H1 (cell line): ENCODE measurements at regions not wholly inside any gene's neighbourhood (a gene's known extent, or its start where the extent isn't known, plus 50 kb on each side); places are given as distances from the start of the nearest gene placed in this dataset.
A peak's percentile ranks its signal among the peaks of the same experiment; 100 is the strongest.

Experiments used
- CTCF ChIA-PET: fragments of 300-600 bp; sonication (Branson Sonifier 250); formaldehyde crosslinking; loops from one replicate; lab custom pipeline; 2021; ENCODE audit not compliant: partially characterized antibody; lab: Charles Lee
- POLR2A ChIA-PET: fragments of 300-600 bp; sonication (Branson Sonifier 250); formaldehyde crosslinking; loops from one replicate; lab custom pipeline; 2021; ENCODE audit warnings: inconsistent platforms; ENCODE audit not compliant: partially characterized antibody; lab: Charles Lee
- DNase-seq, 2 experiments: peaks; one replicate each; pipeline versions ENCODE4 v3.0.0 to v3.0.0-alpha.2; 2010 to 2022; ENCODE audit warnings: low spot score in 2 of 2, low read depth in 1 of 2, mixed read lengths in 1 of 2
- FAIRE-seq: peaks from 2 replicates; lab custom pipeline; 2011; peaks lifted over from hg19 to GRCh38; lab: Jason Lieb, UNC
- H2AFZ ChIP-seq: 2 replicates; pipeline ENCODE4 v1.8.1; 2012; ENCODE audit warnings: low read length, inconsistent platforms
- H2AK5ac ChIP-seq: 2 replicates; pipeline ENCODE4 v1.6.1; 2013; ENCODE audit warnings: low read depth, low read length
- H2BK120ac ChIP-seq: replicated peaks from 2 replicates; pipeline ENCODE3; 2013; ENCODE audit warnings: low read depth, low read length, inconsistent platforms
- H2BK12ac ChIP-seq: 2 replicates; pipeline ENCODE4 v1.6.1; 2013; ENCODE audit warnings: low read depth, low read length
- H2BK15ac ChIP-seq: 2 replicates; pipeline ENCODE4 v1.6.1; 2013; ENCODE audit warnings: low read length
- H2BK20ac ChIP-seq: 2 replicates; pipeline ENCODE4 v1.6.1; 2013; ENCODE audit warnings: low read length
- H2BK5ac ChIP-seq: 2 replicates; pipeline ENCODE4 v1.6.1; 2013; ENCODE audit warnings: low read depth, low read length
- H3K14ac ChIP-seq: 2 replicates; pipeline ENCODE4 v1.6.1; 2013; ENCODE audit warnings: inconsistent platforms; ENCODE audit not compliant: insufficient read length
- H3K18ac ChIP-seq: 2 replicates; pipeline ENCODE4 v1.6.1; 2013; ENCODE audit warnings: low read length; ENCODE audit errors: extremely low read depth
- H3K23ac ChIP-seq: 2 replicates; pipeline ENCODE4 v1.6.1; 2013; ENCODE audit warnings: inconsistent platforms; ENCODE audit not compliant: insufficient read length
- H3K23me2 ChIP-seq: 2 replicates; pipeline ENCODE4 v1.6.1; 2013; ENCODE audit warnings: low read depth, low read length
- H3K27ac ChIP-seq: 2 replicates; pipeline ENCODE4 v1.6.1; 2011; ENCODE audit warnings: low read depth, low read length, inconsistent platforms
- H3K27me3 ChIP-seq, 4 experiments: replicated peaks in 1 of 4; 1 replicate in 1 of 4; 2 replicates in 3 of 4; pipeline versions ENCODE4 v1.6.1 to v1.8.1; 2011 to 2013; ENCODE audit warnings: low read length in 3 of 4, mild to moderate bottlenecking in 3 of 4, inconsistent platforms in 2 of 4, mixed read lengths in 2 of 4, moderate library complexity in 1 of 4; ENCODE audit not compliant: control insufficient read depth in 3 of 4, insufficient read depth in 3 of 4; ENCODE audit errors: extremely low read depth in 1 of 4
- H3K36me3 ChIP-seq, 4 experiments: 2 replicates each; pipeline versions ENCODE4 v1.6.1 to v1.8.1; 2011 to 2013; ENCODE audit warnings: mild to moderate bottlenecking in 4 of 4, low read length in 3 of 4, moderate library complexity in 2 of 4, control low read depth in 1 of 4, inconsistent platforms in 1 of 4; ENCODE audit not compliant: insufficient read depth in 4 of 4, control insufficient read depth in 2 of 4
- H3K4ac ChIP-seq: replicated peaks from 2 replicates; pipeline ENCODE3; 2013; ENCODE audit warnings: low read length, low read depth, mixed read lengths, inconsistent platforms; ENCODE audit not compliant: insufficient read length
- H3K4me1 ChIP-seq, 4 experiments: replicated peaks in 1 of 4; 1 replicate in 1 of 4; 2 replicates in 3 of 4; pipeline versions ENCODE4 v1.6.1 to v1.8.1; 2011 to 2013; ENCODE audit warnings: low read length in 3 of 4, inconsistent platforms in 2 of 4, mixed read lengths in 1 of 4; ENCODE audit not compliant: insufficient read depth in 4 of 4, control insufficient read depth in 3 of 4
- H3K4me2 ChIP-seq, 2 experiments: 2 replicates each; pipeline versions ENCODE4 v1.6.1 to v1.8.1; 2011 to 2013; ENCODE audit warnings: low read depth in 2 of 2, low read length in 2 of 2, control low read depth in 1 of 2, inconsistent platforms in 1 of 2, mild to moderate bottlenecking in 1 of 2; ENCODE audit not compliant: insufficient read depth in 1 of 2
- H3K4me3 ChIP-seq, 4 experiments: fragments of 200-600, 300-600 bp in 1 of 4; sonication (generic), shearing (Covaris generic), sonication (Bioruptor Twin) in 1 of 4; 2 replicates each; pipeline versions ENCODE4 v1.5.1 to v1.8.1; 2011 to 2016; ENCODE audit warnings: low read length in 4 of 4, low read depth in 3 of 4, control low read depth in 2 of 4, inconsistent platforms in 2 of 4, mild to moderate bottlenecking in 2 of 4, mixed read lengths in 1 of 4, moderate library complexity in 1 of 4; ENCODE audit not compliant: insufficient read depth in 2 of 4; ENCODE audit errors: extremely low read depth in 1 of 4
- H3K56ac ChIP-seq: replicated peaks from 2 replicates; pipeline ENCODE3; 2013; ENCODE audit warnings: low read depth, mild to moderate bottlenecking, mixed read lengths, low read length, inconsistent platforms; ENCODE audit not compliant: insufficient read length
- H3K79me1 ChIP-seq: 2 replicates; pipeline ENCODE4 v1.6.1; 2013; ENCODE audit warnings: low read depth, low read length, control low read depth
- H3K79me2 ChIP-seq, 2 experiments: 2 replicates each; pipeline versions ENCODE4 v1.6.1 to v1.8.1; 2012 to 2013; ENCODE audit warnings: low read length in 2 of 2, mild to moderate bottlenecking in 2 of 2, inconsistent platforms in 1 of 2; ENCODE audit not compliant: insufficient read depth in 2 of 2, control insufficient read depth in 1 of 2
- H3K9ac ChIP-seq, 4 experiments: replicated peaks in 1 of 4; 1 replicate in 1 of 4; 2 replicates in 3 of 4; pipeline versions ENCODE4 v1.6.1 to v1.8.1; 2011 to 2013; ENCODE audit warnings: low read depth in 3 of 4, low read length in 3 of 4, control low read depth in 2 of 4, mild to moderate bottlenecking in 2 of 4, moderate library complexity in 2 of 4, inconsistent platforms in 1 of 4; ENCODE audit errors: extremely low read depth in 1 of 4
- H3K9me3 ChIP-seq, 2 experiments: 2 replicates each; pipeline versions ENCODE4 v1.6.1 to v1.8.1; 2012 to 2013; ENCODE audit warnings: mild to moderate bottlenecking in 2 of 2, moderate library complexity in 2 of 2, control low read depth in 1 of 2, inconsistent platforms in 1 of 2, low read depth in 1 of 2, low read length in 1 of 2, mixed read lengths in 1 of 2; ENCODE audit not compliant: insufficient read depth in 2 of 2
- H4K20me1 ChIP-seq, 2 experiments: replicated peaks in 1 of 2; 2 replicates each; pipeline versions ENCODE3 to v1.8.1; 2011 to 2013; ENCODE audit warnings: inconsistent platforms in 2 of 2, low read length in 2 of 2, mild to moderate bottlenecking in 1 of 2; ENCODE audit not compliant: insufficient read depth in 2 of 2, control insufficient read depth in 1 of 2
- H4K5ac ChIP-seq: 2 replicates; pipeline ENCODE4 v1.6.1; 2013; ENCODE audit warnings: low read length, low read depth, mixed read lengths, inconsistent platforms; ENCODE audit not compliant: insufficient read length
- H4K8ac ChIP-seq: 2 replicates; pipeline ENCODE4 v1.8.0; 2013; ENCODE audit warnings: mild to moderate bottlenecking, moderate library complexity, low read length, inconsistent platforms; ENCODE audit not compliant: insufficient read depth; ENCODE audit errors: extremely low read depth
- H4K91ac ChIP-seq: replicated peaks from 2 replicates; pipeline ENCODE3; 2013; ENCODE audit warnings: low read length, mixed read lengths, inconsistent platforms; ENCODE audit not compliant: insufficient read length
- WGBS, 2 experiments: shearing (Covaris generic) in 1 of 2; methylation state at CpG; one replicate each; pipeline versions ENCODE4 v1.1.6 to v1.1.7; 2013 to 2015; ENCODE audit warnings: low lambda C conversion rate in 2 of 2, mixed read lengths in 2 of 2, inconsistent platforms in 1 of 2, low coverage in 1 of 2, missing lambda C conversion rate in 1 of 2; ENCODE audit not compliant: insufficient replicate concordance in 2 of 2, insufficient coverage in 1 of 2, insufficient read length in 1 of 2; ENCODE audit errors: extremely low coverage in 1 of 2, missing lambda C conversion rate in 1 of 2; 5-methylcytosine and 5-hydroxymethylcytosine counted together
- TF ChIP-seq, protein P1 (sequence below): IDR thresholded peaks from 2 replicates; pipeline ENCODE4 v1.6.1; 2011; ENCODE audit warnings: low read depth, mild to moderate bottlenecking, low read length; ENCODE audit not compliant: insufficient read depth

DNA sequence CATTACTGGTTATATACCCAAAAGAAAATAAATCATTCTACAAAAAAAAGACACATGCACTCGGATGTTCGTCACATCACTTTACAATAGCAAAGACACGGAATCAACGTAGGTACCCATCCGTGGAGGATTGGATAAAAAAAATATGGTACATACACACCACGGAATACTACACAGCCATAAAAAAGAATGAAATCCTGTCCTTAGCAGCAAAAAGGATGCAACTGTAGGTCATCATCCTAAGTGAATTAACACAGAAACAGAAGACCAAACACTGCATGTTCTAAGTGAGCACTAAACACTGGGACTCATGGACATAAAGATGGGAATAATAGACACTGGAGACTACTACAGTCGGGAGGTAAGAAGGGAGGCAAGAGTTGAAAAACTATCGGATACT, 148.6 kb downstream of the CHD1L start:
- Histone ChIP-seq H3K27ac (no peak overlapping the region), H2AK5ac (no peak overlapping the region), H3K4me2 (no peak overlapping the region), H3K36me3 (no peaks in the 10 kb centered on the region), H3K4me1 (peaks cover 0 to 4% (median 0%) of the 10 kb centered on the region in 4 experiments; a peak in 3 of 7 replicates), H3K14ac (no peak overlapping the region), H2BK12ac (no peak overlapping the region), H3K4me3 (no peak overlapping the region), H3K79me2 (no peaks in the 10 kb centered on the region), H4K20me1 (no peaks in the 10 kb centered on the region), H2BK5ac (no peak overlapping the region), H2AFZ (no peak overlapping the region), H3K27me3 (no peaks in the 10 kb centered on the region), H3K23ac (no peak overlapping the region), H3K23me2 (no peaks in the 10 kb centered on the region), H3K56ac (no peak overlapping the region), H4K8ac (no peak overlapping the region), H3K9me3 (peaks cover 0 to 8% of the 10 kb centered on the region in 2 experiments; a peak in 1 of 4 replicates), H3K18ac (no peak overlapping the region), H2BK20ac (no peak overlapping the region), H4K91ac (no peak overlapping the region), H3K4ac (no peak overlapping the region), H4K5ac (no peak overlapping the region), H2BK120ac (no peak overlapping the region), H2BK15ac (no peak overlapping the region), H3K9ac (peak overlapping the region in 1 of 4 experiments; percentile 24; a peak in 1 of 7 replicates), H3K79me1 (no peaks in the 10 kb centered on the region)
- CTCF ChIA-PET = interaction anchor here (1.2 to 3.2 kb wide), 3 partner anchors 48 to 116 kb away, joined by 3 to 35 read pairs (median 14); no protein-coding TSS in a partner anchor
- POLR2A ChIA-PET = no interaction called here
- TF ChIP-seq, protein P1, sequence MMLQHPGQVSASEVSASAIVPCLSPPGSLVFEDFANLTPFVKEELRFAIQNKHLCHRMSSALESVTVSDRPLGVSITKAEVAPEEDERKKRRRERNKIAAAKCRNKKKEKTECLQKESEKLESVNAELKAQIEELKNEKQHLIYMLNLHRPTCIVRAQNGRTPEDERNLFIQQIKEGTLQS = no peak
- WGBS, 2 experiments = 88% methylated on average over 8 of the region's 8 CpGs; no CpG with 5 or more reads in 1 of the 2 experiments
- FAIRE-seq (no peak), DNase-seq (no peak)
